ENCODE measurements at regions not wholly inside any gene's neighbourhood (a gene's known extent, or its start where the extent isn't known, plus 50 kb on each side); places are given as distances from the start of the nearest gene placed in this dataset.
"Not testable (repeated sequence)": the region's sequence is repeated elsewhere in the genome, so short reads cannot be mapped to it uniquely, and the experiment has no call there.

- TF ChIP-seq CTCF (IDR thresholded peaks at IDR 0.05), result no peak
- ATAC-seq (ENCODE audit: low FRiP score) (no peak), DNase-seq (ENCODE audit: low spot score) (no peak)
Observed at GRCh38 chr5:125236981-125237380, 490.5 kb upstream of the ZNF608 start.

- TF ChIP-seq CTCF (IDR thresholded peaks at IDR 0.05), result no peak
- no peak for DNase-seq (ENCODE audit: low spot score)
- ATAC-seq (ENCODE audit: low FRiP score), result no peak
Observed at GRCh38 chr5:125244531-125244930, 498.1 kb upstream of the ZNF608 start.

GRCh38 chr5:125245216-125245615 lies 498.8 kb upstream of the ZNF608 start:
- ATAC-seq (ENCODE audit: low FRiP score) (no peak), DNase-seq (ENCODE audit: low spot score) (no peak)
- TF ChIP-seq CTCF (IDR thresholded peaks at IDR 0.05), result no peak

GRCh38 chr5:125249400-125249799 lies 503.0 kb upstream of the ZNF608 start:
- DNase-seq (ENCODE audit: low spot score) (no peak), ATAC-seq (ENCODE audit: low FRiP score) (no peak)
- TF ChIP-seq CTCF (IDR thresholded peaks at IDR 0.05), result no peak

GRCh38 chr5:125251703-125252102 lies 505.3 kb upstream of the ZNF608 start:
- no peak for DNase-seq (ENCODE audit: low spot score)
- TF ChIP-seq CTCF (IDR thresholded peaks at IDR 0.05), result no peak

GRCh38 chr5:125253634-125254033 lies 507.2 kb upstream of the ZNF608 start:
- DNase-seq (ENCODE audit: low spot score); ATAC-seq (ENCODE audit: low FRiP score): not testable (repeated sequence)

More at GRCh38 chr5:125251703-125252102, 505.3 kb upstream of the ZNF608 start:
- no peak for ATAC-seq (ENCODE audit: low FRiP score)

GRCh38 chr5:125254267-125254666 lies 507.8 kb upstream of the ZNF608 start:
- no peak for ATAC-seq (ENCODE audit: low FRiP score)
- DNase-seq (ENCODE audit: low spot score), result no peak
- no peak for TF ChIP-seq CTCF (IDR thresholded peaks at IDR 0.05)

- DNase-seq (ENCODE audit: low spot score) (no peak), ATAC-seq (ENCODE audit: low FRiP score) (no peak)
- TF ChIP-seq CTCF (IDR thresholded peaks at IDR 0.05), result no peak
Observed at GRCh38 chr5:125256296-125256695, 509.9 kb upstream of the ZNF608 start.

All from omental fat pad (tissue), 3 donors.